Activated naive CD4-positive, alpha-beta T cell treated with anti-CD3 and anti-CD28 coated beads, Interleukin-2, amount 10 ng/mL, durations not matched to agents 7 days and 5 days (primary cell): ENCODE measurements at regions not wholly inside any gene's neighbourhood (a gene's known extent, or its start where the extent isn't known, plus 50 kb on each side); places are given as distances from the start of the nearest gene placed in this dataset.

Experiments
- CTCF ChIA-PET: fragments of 350-600 bp; sonication (Branson Sonifier 250); formaldehyde crosslinking; loops from one replicate; lab custom pipeline; 2021; ENCODE audit warnings: antibody characterized with exemption; lab: Charles Lee
- DNase-seq: peaks from one replicate; pipeline ENCODE4 v3.0.0-alpha.2; 2020
- H3K27ac Mint-ChIP-seq: one replicate; pipeline ENCODE4 v1.8.0; 2021; ENCODE audit warnings: mild to moderate bottlenecking, moderate library complexity, mixed read lengths
- H3K27me3 Mint-ChIP-seq: one replicate; pipeline ENCODE4 v1.8.0; 2021; ENCODE audit warnings: mild to moderate bottlenecking, mixed read lengths
- H3K36me3 Mint-ChIP-seq: one replicate; pipeline ENCODE4 v1.8.0; 2021; ENCODE audit warnings: mixed read lengths
- H3K4me1 Mint-ChIP-seq: one replicate; pipeline ENCODE4 v1.8.0; 2021; ENCODE audit warnings: mixed read lengths
- H3K4me3 Mint-ChIP-seq: one replicate; pipeline ENCODE4 v1.8.0; 2021; ENCODE audit warnings: mild to moderate bottlenecking, moderate library complexity, mixed read lengths
- H3K9me3 Mint-ChIP-seq: one replicate; pipeline ENCODE4 v1.8.0; 2021; ENCODE audit warnings: mixed read lengths

DNA sequence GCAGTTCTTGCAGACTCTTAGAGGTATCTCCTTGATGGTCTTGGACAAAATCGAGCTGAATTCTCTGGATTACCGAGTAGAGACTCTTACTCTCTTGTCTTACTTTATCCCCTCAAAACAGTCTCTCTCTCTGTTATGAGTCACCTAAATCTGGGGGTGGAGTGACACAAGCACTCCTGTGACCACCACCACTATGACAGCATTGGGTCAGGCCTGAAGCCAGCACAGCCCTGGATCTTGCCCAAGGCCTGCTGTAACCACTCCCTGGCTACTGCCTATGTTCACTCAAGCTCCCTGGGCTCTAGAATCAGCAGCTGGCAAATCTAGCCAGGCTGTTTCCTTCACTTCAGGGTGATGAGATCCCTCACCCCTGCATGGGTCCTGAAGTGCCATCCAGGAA lies 662.5 kb downstream of the LUZP2 start:
- no peaks in the 10 kb centered on the region for H3K27me3 Mint-ChIP-seq
- H3K4me1 Mint-ChIP-seq: no peaks in the 10 kb centered on the region
- no peaks in the 10 kb centered on the region for H3K36me3 Mint-ChIP-seq
- no peak overlapping the region for H3K27ac Mint-ChIP-seq
- CTCF ChIA-PET: no interaction called here
- DNase-seq: no peak
- H3K9me3 Mint-ChIP-seq: peaks cover 27% of the 10 kb centered on the region
- no peak overlapping the region for H3K4me3 Mint-ChIP-seq

DNA sequence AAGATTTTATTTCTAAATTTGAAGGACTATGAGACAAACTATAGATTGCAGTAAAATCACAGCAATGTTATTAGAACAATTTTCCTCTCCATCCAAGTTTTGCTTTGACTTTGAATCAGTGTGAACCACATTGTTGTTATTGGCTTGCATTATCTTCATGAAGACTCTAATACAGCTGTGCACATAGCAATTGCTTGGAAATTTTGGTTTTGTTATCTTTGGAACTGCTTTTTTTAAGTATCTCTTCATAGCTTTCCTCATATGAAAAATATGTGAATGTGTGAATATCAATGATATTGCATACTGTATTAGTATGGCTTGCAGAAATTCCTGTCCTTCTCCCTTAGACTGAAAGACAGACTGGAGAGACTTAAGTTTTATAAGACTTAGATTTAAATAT lies 666.6 kb downstream of the LUZP2 start:
- H3K27ac Mint-ChIP-seq: no peak overlapping the region
- H3K4me1 Mint-ChIP-seq: no peaks in the 10 kb centered on the region
- no peaks in the 10 kb centered on the region for H3K36me3 Mint-ChIP-seq
- CTCF ChIA-PET: no interaction called here
- peaks cover 27% of the 10 kb centered on the region for H3K9me3 Mint-ChIP-seq
- no peaks in the 10 kb centered on the region for H3K27me3 Mint-ChIP-seq
- DNase-seq: no peak
- H3K4me3 Mint-ChIP-seq: no peak overlapping the region

DNA sequence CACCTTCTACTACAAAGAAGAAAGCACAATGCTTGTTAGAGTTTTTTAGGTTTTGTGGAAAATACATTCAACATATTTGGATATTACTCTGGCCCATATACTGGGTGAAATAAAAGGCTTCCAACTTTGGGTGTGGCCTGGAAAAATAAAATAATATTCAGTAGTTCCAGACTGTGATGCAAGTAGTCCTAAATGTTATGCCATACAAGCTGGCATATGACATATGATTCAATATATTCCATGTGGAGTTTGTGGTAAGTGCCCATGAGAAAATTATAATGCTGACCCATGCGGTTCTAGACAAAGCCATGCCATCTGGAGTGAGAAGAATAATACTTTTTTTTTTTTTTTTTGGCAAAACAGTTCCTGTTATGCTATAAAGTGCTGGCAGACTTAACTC lies 683.3 kb downstream of the LUZP2 start:
- Mint-ChIP-seq H3K9me3 (peaks cover 13% of the 10 kb centered on the region), H3K27ac (no peak overlapping the region), H3K27me3 (no peaks in the 10 kb centered on the region), H3K4me3 (no peak overlapping the region), H3K4me1 (no peaks in the 10 kb centered on the region), H3K36me3 (no peaks in the 10 kb centered on the region)
- CTCF ChIA-PET: no interaction called here
- DNase-seq: no peak

DNA sequence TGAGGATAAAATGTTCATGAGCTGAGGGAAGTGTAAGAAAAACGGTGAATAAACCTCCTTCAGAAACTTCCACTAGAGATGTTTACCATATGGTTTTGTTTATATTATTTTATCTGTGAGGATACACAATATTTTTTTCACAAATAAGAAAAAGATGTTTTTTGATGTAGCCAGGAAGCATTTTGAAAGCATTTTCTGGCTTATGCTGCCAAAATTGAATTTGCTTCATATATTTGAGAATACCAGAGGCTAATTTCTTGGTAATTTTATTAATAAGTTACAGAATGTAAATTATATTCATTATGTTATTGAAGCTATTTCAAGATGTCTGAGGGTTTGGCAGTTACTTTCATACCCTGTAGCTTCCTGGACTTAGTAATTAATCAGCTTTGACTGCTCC lies 686.6 kb downstream of the LUZP2 start:
- no peak overlapping the region for H3K4me3 Mint-ChIP-seq

DNA sequence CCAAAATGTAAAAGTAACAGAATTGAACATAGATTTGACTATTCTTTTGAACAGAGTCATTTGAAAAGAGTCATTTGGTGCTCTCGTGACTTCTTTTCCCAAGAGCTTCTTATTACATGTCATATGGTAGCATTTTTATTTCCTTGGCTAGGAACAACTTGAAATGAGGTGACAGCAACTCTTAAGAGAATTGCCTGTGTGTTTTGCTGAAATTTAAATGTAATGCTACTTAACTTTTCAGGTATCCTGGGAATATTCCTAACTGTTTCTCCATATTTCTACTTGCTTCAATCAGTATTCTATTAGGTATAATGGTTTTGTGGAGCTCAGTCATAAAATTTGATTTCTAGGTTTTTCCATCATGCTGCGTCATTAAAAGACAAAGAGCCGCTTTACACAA lies 700.7 kb downstream of the LUZP2 start:
- Mint-ChIP-seq H3K9me3 (peaks cover 7% of the 10 kb centered on the region), H3K4me3 (no peak overlapping the region), H3K27ac (no peak overlapping the region), H3K4me1 (no peaks in the 10 kb centered on the region), H3K36me3 (no peaks in the 10 kb centered on the region), H3K27me3 (no peaks in the 10 kb centered on the region)
- DNase-seq: no peak
- CTCF ChIA-PET: no interaction called here

More for the DNA sequence above, 686.6 kb downstream of the LUZP2 start:
- DNase-seq: no peak
- peaks cover 2% of the 10 kb centered on the region for H3K9me3 Mint-ChIP-seq
- H3K27ac Mint-ChIP-seq: no peak overlapping the region
- no peaks in the 10 kb centered on the region for H3K4me1 Mint-ChIP-seq
- H3K27me3 Mint-ChIP-seq: no peaks in the 10 kb centered on the region
- CTCF ChIA-PET: no interaction called here
- no peaks in the 10 kb centered on the region for H3K36me3 Mint-ChIP-seq

DNA sequence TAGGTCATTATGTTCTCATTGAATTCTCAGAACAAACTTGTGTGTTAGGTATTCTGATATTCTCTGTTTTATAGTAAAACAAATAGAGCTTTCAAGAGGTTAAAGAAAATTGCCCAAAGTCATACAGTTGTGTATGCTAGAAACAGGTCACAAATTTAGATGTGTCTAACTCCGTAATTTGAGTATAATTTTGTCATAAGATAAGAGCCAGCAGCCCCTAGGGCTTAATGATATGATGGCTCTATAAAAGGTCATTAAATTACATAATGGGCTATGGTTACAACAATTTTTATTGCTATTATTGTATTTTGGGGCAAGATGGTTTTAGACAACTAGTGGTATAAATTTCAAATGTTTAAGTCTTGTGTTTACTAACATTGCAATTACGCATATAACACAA lies 701.9 kb downstream of the LUZP2 start:
- Mint-ChIP-seq H3K4me3 (no peak overlapping the region), H3K4me1 (no peaks in the 10 kb centered on the region), H3K27ac (no peak overlapping the region), H3K27me3 (no peaks in the 10 kb centered on the region), H3K9me3 (peaks cover 10% of the 10 kb centered on the region), H3K36me3 (no peaks in the 10 kb centered on the region)
- CTCF ChIA-PET: no interaction called here
- DNase-seq: no peak

DNA sequence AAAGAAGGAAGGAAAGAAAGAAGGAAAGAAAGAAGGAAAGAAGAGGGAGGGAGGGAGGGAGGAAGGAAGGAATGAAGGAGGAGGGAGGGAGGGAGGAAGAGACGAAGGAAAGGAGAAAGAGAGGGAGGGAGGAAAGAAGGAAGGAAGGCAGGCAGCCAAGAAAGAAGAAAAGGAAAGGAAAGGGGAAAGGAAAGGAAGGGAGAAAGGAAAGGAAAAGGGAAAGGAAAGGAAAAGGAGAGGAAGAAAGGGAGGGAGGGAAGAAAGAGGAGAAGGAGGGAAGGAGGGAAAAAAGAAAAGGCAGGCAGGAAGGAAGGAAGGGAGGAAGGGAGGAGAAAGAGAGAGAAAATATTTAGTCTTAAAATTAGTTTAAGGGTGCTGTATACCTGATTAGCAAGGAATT lies 704.1 kb downstream of the LUZP2 start:
- H3K9me3 Mint-ChIP-seq: peaks cover 14% of the 10 kb centered on the region
- H3K27me3 Mint-ChIP-seq: no peaks in the 10 kb centered on the region
- no peak overlapping the region for H3K27ac Mint-ChIP-seq
- H3K4me3 Mint-ChIP-seq: no peak overlapping the region
- CTCF ChIA-PET: no interaction called here
- DNase-seq: no peak
- no peaks in the 10 kb centered on the region for H3K4me1 Mint-ChIP-seq
- no peaks in the 10 kb centered on the region for H3K36me3 Mint-ChIP-seq

DNA sequence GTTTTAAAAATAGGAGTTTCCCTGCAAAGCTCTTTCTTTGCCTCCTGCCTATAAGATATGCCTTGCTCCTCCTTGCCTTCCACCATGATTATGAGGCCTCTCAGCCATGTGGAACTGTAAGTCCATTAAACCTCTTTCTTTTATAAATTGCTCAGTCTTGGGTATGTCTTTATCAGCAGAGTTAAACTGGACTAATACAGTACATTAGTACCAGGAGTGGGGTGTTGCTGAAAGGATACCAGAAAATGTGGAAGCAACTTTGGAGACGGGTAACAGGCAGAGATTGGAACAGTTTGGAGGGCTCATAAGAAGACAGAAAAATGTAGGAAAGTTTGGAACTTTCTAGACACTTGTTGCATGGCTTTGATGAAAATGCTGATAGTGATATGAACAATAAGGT lies 709.9 kb downstream of the LUZP2 start:
- no peaks in the 10 kb centered on the region for H3K4me1 Mint-ChIP-seq
- peaks cover 14% of the 10 kb centered on the region for H3K9me3 Mint-ChIP-seq
- CTCF ChIA-PET: no interaction called here
- H3K4me3 Mint-ChIP-seq: no peak overlapping the region
- H3K36me3 Mint-ChIP-seq: no peaks in the 10 kb centered on the region
- H3K27ac Mint-ChIP-seq: no peak overlapping the region
- no peak for DNase-seq
- H3K27me3 Mint-ChIP-seq: no peaks in the 10 kb centered on the region

DNA sequence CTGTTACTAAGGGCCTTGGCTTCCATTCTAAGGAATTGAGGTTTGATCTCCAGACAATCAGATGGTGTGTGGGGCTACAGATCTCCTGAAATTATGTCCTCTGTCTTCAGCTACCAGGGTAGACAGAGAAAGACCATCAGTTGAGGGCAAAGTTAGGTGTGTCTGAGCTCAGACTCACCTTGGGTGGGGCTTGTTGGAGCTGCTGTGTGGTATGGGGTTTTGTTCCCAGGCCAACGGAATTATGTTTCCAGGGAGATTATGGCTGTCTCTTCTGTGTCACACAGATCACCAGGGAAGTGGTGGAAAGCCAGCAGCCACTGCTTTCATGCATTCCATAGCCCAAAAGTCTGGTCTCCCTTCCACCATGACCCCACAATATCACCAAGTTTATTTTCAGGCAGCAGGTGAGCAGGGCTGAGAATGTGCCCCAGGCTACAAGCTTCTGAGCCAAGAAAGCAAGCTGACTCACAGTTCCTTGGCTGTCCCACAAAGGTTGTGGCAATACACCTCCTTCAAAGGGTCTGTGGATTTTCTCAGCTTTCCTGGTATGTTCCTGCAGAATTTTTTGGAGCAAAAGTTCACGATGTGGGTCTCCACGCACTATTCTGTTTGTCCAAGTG lies 714.9 kb downstream of the LUZP2 start:
- peaks cover 12% of the 10 kb centered on the region for H3K9me3 Mint-ChIP-seq
- CTCF ChIA-PET: no interaction called here
- H3K36me3 Mint-ChIP-seq: no peaks in the 10 kb centered on the region
- H3K27me3 Mint-ChIP-seq: no peaks in the 10 kb centered on the region
- H3K4me3 Mint-ChIP-seq: no peak overlapping the region
- no peak overlapping the region for H3K27ac Mint-ChIP-seq
- DNase-seq: no peak
- no peaks in the 10 kb centered on the region for H3K4me1 Mint-ChIP-seq

DNA sequence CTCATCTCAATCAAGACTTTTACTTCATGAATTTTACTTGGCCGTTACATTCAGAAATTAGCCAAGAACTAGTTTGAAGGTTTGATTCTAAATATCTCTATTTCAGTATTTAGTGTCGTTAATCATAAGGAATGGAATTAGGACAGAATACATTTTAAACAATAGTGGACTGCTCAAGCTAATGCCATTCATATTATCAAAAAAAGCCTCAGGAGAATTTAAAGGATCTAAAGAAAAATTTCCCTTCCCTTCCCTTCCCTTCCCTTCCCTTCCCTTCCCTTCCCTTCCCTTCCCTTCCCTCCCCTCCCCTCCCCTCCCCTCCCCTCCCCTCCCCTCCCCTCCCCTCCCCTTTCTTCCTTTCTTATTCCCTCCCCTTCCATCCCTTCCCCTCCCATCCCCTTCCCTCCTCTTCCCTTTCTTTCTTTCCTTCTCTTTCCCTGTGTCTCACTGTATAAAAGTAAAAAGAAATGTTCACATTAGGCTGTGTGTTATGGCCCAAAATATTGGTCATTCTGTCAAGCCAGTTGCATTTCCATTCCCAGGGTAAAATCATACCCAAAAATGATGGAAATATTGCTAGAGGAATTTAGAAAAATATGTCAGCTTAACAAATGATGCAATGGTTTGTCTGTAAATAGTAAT lies 717.8 kb downstream of the LUZP2 start:
- CTCF ChIA-PET: no interaction called here
- H3K4me1 Mint-ChIP-seq: no peaks in the 10 kb centered on the region
- H3K36me3 Mint-ChIP-seq: no peaks in the 10 kb centered on the region
- no peaks in the 10 kb centered on the region for H3K27me3 Mint-ChIP-seq
- no peak overlapping the region for H3K27ac Mint-ChIP-seq
- no peak overlapping the region for H3K4me3 Mint-ChIP-seq
- no peak for DNase-seq
- peaks cover 9% of the 10 kb centered on the region for H3K9me3 Mint-ChIP-seq

DNA sequence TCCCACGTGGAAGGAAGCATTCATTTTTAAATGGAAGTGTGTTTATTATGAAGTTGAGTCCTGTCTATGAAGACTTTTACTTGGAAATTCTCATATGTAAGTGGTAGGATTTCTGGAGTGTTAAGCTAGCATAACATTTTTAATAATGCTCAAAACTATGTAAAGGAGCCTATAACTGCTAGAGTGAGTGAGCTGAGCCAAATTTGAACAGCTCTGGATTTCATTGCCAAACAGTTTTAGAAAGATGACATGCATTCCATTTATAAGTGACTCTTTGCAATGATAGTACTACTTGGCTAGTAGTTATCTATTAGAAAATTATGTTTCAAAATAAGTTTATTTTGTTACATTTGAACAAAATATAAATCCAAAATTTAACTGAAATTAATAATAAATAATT lies 721.2 kb downstream of the LUZP2 start:
- no peak overlapping the region for H3K4me3 Mint-ChIP-seq
- H3K4me1 Mint-ChIP-seq: no peaks in the 10 kb centered on the region
- no peaks in the 10 kb centered on the region for H3K27me3 Mint-ChIP-seq
- H3K36me3 Mint-ChIP-seq: no peaks in the 10 kb centered on the region
- peaks cover 7% of the 10 kb centered on the region for H3K9me3 Mint-ChIP-seq
- no peak overlapping the region for H3K27ac Mint-ChIP-seq
- DNase-seq: no peak
- CTCF ChIA-PET: no interaction called here

DNA sequence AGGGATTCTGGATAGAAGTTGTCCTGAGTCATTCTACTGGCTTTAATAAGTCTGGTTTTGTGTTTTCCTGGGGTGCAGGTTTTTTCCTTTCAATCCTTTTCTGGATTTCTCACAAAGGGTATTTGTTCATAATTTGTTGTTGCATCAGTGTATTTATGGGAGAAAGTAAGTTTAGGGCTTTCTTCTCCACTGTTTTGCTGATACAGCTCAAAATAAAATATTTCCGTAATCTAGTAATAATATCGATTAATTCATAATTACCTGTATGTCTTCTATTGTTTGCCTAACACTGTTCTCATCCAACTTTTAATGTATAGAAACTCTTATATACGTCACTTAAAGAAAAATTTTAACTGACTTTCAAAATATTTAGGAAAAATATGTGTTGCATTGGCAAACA lies 728.2 kb downstream of the LUZP2 start:
- CTCF ChIA-PET: no interaction called here
- Mint-ChIP-seq H3K9me3 (peaks cover 4% of the 10 kb centered on the region), H3K4me1 (no peaks in the 10 kb centered on the region), H3K27me3 (no peaks in the 10 kb centered on the region), H3K4me3 (no peak overlapping the region), H3K27ac (no peak overlapping the region), H3K36me3 (no peaks in the 10 kb centered on the region)
- no peak for DNase-seq

DNA sequence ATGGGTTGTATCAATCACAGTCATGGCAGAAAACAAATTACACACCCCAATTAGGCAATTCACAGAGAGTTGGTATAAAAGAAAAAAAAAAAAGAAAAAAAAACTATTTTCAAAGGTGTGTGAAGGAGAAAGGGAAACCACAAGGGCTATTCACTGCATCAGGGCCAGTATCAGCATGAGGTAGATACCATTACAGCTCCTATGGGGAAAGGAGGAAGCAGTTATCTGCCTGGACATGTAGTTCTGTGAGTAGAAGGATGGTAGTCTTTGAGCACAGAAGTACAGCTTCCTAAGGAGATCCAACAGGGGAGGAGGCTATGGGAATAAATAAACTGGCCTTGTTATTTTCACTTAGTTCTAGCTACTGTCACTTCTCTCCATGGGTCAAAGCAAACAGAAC lies 746.1 kb downstream of the LUZP2 start:
- Mint-ChIP-seq H3K4me3 (no peak overlapping the region), H3K4me1 (no peaks in the 10 kb centered on the region), H3K36me3 (no peaks in the 10 kb centered on the region), H3K9me3 (peaks cover 4% of the 10 kb centered on the region), H3K27ac (no peak overlapping the region), H3K27me3 (no peaks in the 10 kb centered on the region)
- CTCF ChIA-PET: no interaction called here
- no peak for DNase-seq

DNA sequence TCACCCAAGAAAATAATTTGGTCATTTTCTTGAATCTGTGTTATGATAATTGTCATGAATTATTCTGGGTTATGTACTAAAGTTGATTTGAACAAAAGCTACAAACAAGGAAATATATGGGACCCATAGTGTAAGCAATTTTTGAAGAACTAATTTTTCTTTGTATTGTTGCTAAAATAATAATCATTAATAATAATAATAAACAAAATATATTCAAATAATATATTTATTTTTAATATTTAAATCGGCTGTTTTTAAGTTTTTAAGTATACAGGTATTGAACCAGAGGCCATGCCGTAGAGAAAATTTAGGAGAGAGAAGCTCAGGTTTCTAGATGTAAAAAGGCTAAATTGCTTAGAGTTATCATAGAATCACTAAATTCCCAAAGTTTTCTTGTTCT lies 747.3 kb downstream of the LUZP2 start:
- H3K27me3 Mint-ChIP-seq: no peaks in the 10 kb centered on the region
- peaks cover 4% of the 10 kb centered on the region for H3K9me3 Mint-ChIP-seq
- CTCF ChIA-PET: no interaction called here
- no peak for DNase-seq
- H3K36me3 Mint-ChIP-seq: no peaks in the 10 kb centered on the region
- no peaks in the 10 kb centered on the region for H3K4me1 Mint-ChIP-seq
- H3K27ac Mint-ChIP-seq: no peak overlapping the region
- H3K4me3 Mint-ChIP-seq: no peak overlapping the region

DNA sequence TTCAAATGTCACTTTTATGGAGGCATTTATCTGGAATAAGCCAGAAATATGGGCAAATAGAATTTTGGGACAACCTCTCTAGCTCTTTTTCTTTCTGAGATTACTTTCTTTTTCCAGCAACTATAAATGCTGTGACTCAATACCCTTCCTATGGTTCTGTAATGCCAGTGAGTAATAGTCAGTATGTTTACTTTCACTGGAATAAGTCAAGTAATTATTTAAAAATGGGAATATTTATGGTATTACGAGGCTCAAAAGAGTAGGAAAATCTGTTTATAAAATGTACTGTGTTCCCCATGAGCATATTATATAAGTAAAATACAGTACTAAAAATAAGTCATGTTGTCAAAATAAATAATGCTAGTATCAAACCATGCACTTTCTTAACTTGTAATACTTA lies 750.5 kb downstream of the LUZP2 start:
- H3K27me3 Mint-ChIP-seq: no peaks in the 10 kb centered on the region
- CTCF ChIA-PET: no interaction called here
- H3K36me3 Mint-ChIP-seq: no peaks in the 10 kb centered on the region
- H3K9me3 Mint-ChIP-seq: peaks cover 3% of the 10 kb centered on the region
- H3K27ac Mint-ChIP-seq: no peak overlapping the region
- H3K4me3 Mint-ChIP-seq: no peak overlapping the region
- no peak for DNase-seq
- no peaks in the 10 kb centered on the region for H3K4me1 Mint-ChIP-seq
